Fibroblast of pulmonary artery (primary cell): ENCODE measurements at regions not wholly inside any gene's neighbourhood (a gene's known extent, or its start where the extent isn't known, plus 50 kb on each side); places are given as distances from the start of the nearest gene placed in this dataset.

ENCODE experiments used
- DNase-seq: peaks from one replicate; pipeline ENCODE4 v3.0.0-alpha.2; 2010; ENCODE audit warnings: low read depth
- H3K4me3 ChIP-seq: replicated peaks from 2 replicates; pipeline ENCODE4 v1.5.1; 2011; ENCODE audit warnings: low read depth, mild to moderate bottlenecking, control low read depth, low read length, moderate library complexity
- TF ChIP-seq, protein P1 (sequence below): IDR thresholded peaks from 2 replicates; pipeline ENCODE4 v1.5.1; 2011; ENCODE audit warnings: mild to moderate bottlenecking, control low read depth, low read length, inconsistent platforms; ENCODE audit errors: missing control alignments

DNA sequence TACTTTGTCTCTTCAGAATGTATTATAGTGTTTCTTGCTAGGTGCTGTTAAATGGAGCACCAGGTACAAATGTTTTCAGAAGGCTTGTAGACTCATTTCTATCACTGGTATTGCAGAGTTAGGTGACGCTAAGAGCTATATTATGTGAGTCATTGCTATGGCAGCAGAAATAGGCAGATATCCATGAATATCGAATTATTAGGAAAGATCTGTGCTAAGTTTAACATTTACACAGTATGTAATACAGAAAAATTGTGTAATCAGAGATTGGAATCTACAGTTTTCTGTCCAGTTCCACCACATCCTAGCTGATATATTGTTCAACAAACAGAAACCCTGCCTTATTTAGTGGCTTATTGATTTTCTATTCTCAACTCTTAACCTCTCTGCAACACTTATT is 1025.5 kb downstream of the STIM2 start:
- DNase-seq: no peak

DNA sequence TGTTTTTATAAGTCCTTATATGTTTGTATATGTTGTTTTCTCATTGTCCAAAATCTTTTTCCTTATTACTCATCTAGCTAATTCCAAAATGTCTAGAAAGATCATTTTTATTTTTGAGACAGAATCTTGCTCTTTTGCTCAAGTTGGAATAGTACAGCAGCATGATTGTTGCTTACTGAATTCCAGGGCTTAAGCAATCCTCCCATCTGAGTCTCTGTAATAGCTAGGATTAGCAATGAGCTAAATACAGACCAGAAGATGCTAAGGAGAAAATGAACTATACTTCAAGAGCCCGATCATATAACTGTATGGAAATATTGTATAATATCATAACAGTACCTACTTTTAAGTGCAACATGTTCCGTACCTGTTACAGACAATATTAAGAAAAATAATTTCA is 1027.0 kb downstream of the STIM2 start:
- no peak for DNase-seq
- TF ChIP-seq, protein P1, sequence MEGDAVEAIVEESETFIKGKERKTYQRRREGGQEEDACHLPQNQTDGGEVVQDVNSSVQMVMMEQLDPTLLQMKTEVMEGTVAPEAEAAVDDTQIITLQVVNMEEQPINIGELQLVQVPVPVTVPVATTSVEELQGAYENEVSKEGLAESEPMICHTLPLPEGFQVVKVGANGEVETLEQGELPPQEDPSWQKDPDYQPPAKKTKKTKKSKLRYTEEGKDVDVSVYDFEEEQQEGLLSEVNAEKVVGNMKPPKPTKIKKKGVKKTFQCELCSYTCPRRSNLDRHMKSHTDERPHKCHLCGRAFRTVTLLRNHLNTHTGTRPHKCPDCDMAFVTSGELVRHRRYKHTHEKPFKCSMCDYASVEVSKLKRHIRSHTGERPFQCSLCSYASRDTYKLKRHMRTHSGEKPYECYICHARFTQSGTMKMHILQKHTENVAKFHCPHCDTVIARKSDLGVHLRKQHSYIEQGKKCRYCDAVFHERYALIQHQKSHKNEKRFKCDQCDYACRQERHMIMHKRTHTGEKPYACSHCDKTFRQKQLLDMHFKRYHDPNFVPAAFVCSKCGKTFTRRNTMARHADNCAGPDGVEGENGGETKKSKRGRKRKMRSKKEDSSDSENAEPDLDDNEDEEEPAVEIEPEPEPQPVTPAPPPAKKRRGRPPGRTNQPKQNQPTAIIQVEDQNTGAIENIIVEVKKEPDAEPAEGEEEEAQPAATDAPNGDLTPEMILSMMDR: no peak
- H3K4me3 ChIP-seq: no peak overlapping the region

More for the DNA sequence above, 1025.5 kb downstream of the STIM2 start:
- TF ChIP-seq, protein P1: no peak
- no peak overlapping the region for H3K4me3 ChIP-seq

DNA sequence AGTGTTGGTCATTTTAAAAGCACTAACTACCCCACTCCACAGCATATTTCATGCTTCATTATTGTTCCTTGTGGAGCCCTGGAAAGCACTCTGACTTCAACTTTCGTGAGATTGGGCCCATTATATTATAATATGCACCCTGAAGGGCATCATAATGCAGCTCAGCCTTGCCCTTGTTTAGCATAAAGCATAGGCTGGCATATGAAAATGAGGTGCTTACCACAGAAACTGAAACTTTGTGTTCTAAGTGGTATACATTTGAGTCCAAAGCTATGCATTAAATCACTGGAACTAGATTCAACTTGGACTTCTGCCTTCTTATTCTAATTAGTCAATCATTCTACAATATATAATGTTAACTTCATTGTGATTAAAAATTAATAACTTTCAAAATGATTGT is 1027.9 kb downstream of the STIM2 start:
- H3K4me3 ChIP-seq: no peak overlapping the region
- no peak for DNase-seq
- TF ChIP-seq, protein P1: no peak

DNA sequence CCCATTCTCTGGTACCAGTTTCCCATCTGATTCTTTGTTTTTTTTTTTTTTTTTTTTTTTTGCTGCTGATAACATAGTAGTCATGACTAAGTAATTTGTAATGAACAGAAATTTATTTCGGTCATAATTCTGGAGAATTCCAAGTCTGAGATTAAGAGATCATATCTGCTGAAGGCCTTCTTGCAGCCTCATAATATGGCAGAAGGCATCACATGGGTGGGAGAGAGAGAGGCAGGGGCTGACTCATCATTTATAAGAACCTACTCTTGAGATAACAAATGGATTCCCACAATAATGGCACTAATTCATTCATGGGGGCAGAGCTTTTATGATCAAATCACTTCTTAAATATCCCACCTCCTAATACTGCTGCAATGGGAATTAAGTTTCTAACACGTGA is 1034.3 kb downstream of the STIM2 start:
- TF ChIP-seq, protein P1: no peak
- no peak overlapping the region for H3K4me3 ChIP-seq
- no peak for DNase-seq

DNA sequence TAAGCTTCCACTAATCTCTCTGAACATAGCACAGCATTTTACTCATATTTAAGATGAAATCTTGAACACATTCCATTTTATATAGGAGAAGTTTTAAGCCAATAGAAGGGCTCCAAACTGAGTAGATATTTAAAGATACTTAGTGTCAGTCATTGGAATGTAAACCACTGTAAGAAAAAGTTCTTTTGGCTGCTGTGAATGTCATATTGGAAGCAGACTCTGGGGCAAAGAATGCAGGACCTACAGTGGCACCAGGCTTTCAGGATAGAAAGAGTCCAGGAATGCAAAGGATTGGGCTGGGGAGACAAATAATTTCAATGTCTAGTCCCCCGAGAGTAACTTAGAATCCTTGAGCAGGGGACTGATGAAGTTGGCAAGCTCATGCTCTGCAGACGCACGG is 1047.7 kb downstream of the STIM2 start:
- no peak for DNase-seq
- TF ChIP-seq, protein P1: no peak
- no peak overlapping the region for H3K4me3 ChIP-seq

DNA sequence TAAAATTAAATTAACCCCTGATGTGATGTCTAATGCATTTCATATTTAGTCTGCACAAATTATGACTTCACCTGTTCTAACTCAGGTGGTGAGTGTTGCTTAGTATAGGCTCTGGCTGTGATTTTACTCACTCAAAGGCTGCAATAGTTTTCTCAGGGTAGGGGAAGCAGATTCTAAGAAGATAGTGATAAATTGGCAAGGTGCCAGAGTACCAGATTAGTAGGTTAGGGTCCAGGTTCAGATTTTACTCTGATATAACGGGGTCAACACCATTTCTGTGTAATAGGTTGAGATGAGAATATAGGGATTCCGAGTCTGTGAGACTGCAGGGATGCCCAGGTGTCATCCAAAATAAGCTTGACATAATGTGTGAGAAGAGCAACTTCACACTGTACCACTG is 1049.6 kb downstream of the STIM2 start:
- TF ChIP-seq, protein P1: no peak

DNA sequence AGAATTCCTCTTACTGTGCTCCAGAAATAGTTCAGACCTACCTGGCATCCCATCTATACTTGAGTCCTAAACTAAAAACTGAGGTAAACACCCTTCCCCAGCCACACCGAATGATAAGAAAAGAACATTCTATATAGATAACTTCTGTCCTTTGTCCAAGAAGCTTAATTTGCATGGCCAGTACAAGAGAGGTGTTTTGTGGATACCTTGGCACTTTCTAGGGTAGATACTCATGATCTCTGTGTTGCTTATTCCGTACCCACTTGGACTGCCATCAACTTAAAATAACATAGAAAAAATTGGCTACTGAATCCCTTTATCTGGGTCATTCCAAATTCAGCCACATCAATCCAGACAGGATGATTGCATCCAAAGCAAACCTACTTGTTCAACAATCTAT is 1050.4 kb downstream of the STIM2 start:
- no peak overlapping the region for H3K4me3 ChIP-seq
- DNase-seq: no peak
- TF ChIP-seq, protein P1: no peak

More for the DNA sequence above, 1049.6 kb downstream of the STIM2 start:
- no peak overlapping the region for H3K4me3 ChIP-seq
- no peak for DNase-seq
